Neuronal stem cell (in vitro differentiated cells): ENCODE measurements at regions not wholly inside any gene's neighbourhood (a gene's known extent, or its start where the extent isn't known, plus 50 kb on each side); places are given as distances from the start of the nearest gene placed in this dataset.

ENCODE experiments used
- DNase-seq: peaks from one replicate; pipeline ENCODE4 v3.0.0-alpha.2; 2013; ENCODE audit warnings: low spot score
- H2AFZ ChIP-seq: one replicate; pipeline ENCODE4 v1.6.1; 2013; ENCODE audit warnings: mild to moderate bottlenecking, low read length, inconsistent platforms
- H2AK5ac ChIP-seq: 2 replicates; pipeline ENCODE4 v1.6.1; 2013; ENCODE audit warnings: low read depth, mild to moderate bottlenecking, inconsistent platforms, low read length, moderate library complexity, mixed read lengths
- H2BK120ac ChIP-seq: 2 replicates; pipeline ENCODE4 v1.6.1; 2013; ENCODE audit warnings: low read depth, mild to moderate bottlenecking, inconsistent platforms, low read length, moderate library complexity, mixed read lengths
- H2BK12ac ChIP-seq: one replicate; pipeline ENCODE4 v1.6.1; 2013; ENCODE audit warnings: low read length, inconsistent platforms
- H2BK15ac ChIP-seq: 2 replicates; pipeline ENCODE4 v1.6.1; 2013; ENCODE audit warnings: mild to moderate bottlenecking, low read length, inconsistent platforms, mixed read lengths
- H2BK5ac ChIP-seq: one replicate; pipeline ENCODE4 v1.6.1; 2013; ENCODE audit warnings: inconsistent platforms, mild to moderate bottlenecking, low read length, moderate library complexity
- H3K14ac ChIP-seq: one replicate; pipeline ENCODE4 v1.6.1; 2013; ENCODE audit warnings: low read length, inconsistent platforms
- H3K18ac ChIP-seq: 2 replicates; pipeline ENCODE4 v1.6.1; 2013; ENCODE audit warnings: low read length, inconsistent platforms
- H3K23ac ChIP-seq: 2 replicates; pipeline ENCODE4 v1.6.1; 2013; ENCODE audit warnings: low read depth, mild to moderate bottlenecking, mixed read lengths, low read length, inconsistent platforms; ENCODE audit not compliant: poor library complexity
- H3K27ac ChIP-seq: replicated peaks from 3 replicates; pipeline ENCODE4 v1.5.1; 2013; ENCODE audit warnings: low read length, inconsistent platforms
- H3K27me3 ChIP-seq, 3 experiments: 2 replicates each; pipeline ENCODE4 v1.6.1; 2013; ENCODE audit warnings: low read length in 3 of 3, mild to moderate bottlenecking in 2 of 3, inconsistent platforms in 1 of 3, low read depth in 1 of 3, mixed read lengths in 1 of 3, moderate library complexity in 1 of 3; ENCODE audit not compliant: control insufficient read depth in 3 of 3, insufficient read depth in 3 of 3
- H3K36me3 ChIP-seq, 2 donors: replicated peaks in 1 of 2; 2 replicates each; pipeline ENCODE4 v1.6.1; 2013; ENCODE audit warnings: low read length in 2 of 2; ENCODE audit not compliant: control insufficient read depth in 2 of 2, insufficient read depth in 2 of 2
- H3K4ac ChIP-seq: 2 replicates; pipeline ENCODE4 v1.6.1; 2013; ENCODE audit warnings: inconsistent platforms, mild to moderate bottlenecking, low read length, moderate library complexity
- H3K4me1 ChIP-seq, 2 donors: 1 replicate in 1 of 2; 2 replicates in 1 of 2; pipeline ENCODE4 v1.6.1; 2013; ENCODE audit warnings: low read length in 2 of 2, low read depth in 1 of 2; ENCODE audit not compliant: control insufficient read depth in 2 of 2, insufficient read depth in 1 of 2
- H3K4me2 ChIP-seq: one replicate; pipeline ENCODE4 v1.6.1; 2013; ENCODE audit warnings: mild to moderate bottlenecking, low read length, inconsistent platforms; ENCODE audit not compliant: insufficient read depth, poor library complexity, severe bottlenecking
- H3K4me3 ChIP-seq, 2 donors: 2 replicates each; pipeline ENCODE4 v1.5.1; 2013; ENCODE audit warnings: low read length in 2 of 2, mild to moderate bottlenecking in 2 of 2, inconsistent platforms in 1 of 2, moderate library complexity in 1 of 2
- H3K79me1 ChIP-seq: one replicate; pipeline ENCODE4 v1.6.1; 2013; ENCODE audit warnings: low read depth, mild to moderate bottlenecking, inconsistent platforms, low read length, moderate library complexity
- H3K9ac ChIP-seq: one replicate; pipeline ENCODE4 v1.6.1; 2013; ENCODE audit warnings: mild to moderate bottlenecking, low read depth, low read length, inconsistent platforms; ENCODE audit not compliant: poor library complexity
- H3K9me3 ChIP-seq, 2 donors: replicated peaks in 1 of 2; 2 replicates each; pipeline versions ENCODE3 to v1.6.1; 2013; ENCODE audit warnings: low read length in 2 of 2, mild to moderate bottlenecking in 2 of 2, inconsistent platforms in 1 of 2, low read depth in 1 of 2, mixed read lengths in 1 of 2, moderate library complexity in 1 of 2; ENCODE audit not compliant: control insufficient read depth in 2 of 2, insufficient read depth in 1 of 2
- H4K8ac ChIP-seq: one replicate; pipeline ENCODE4 v1.6.1; 2013; ENCODE audit warnings: low read depth, mild to moderate bottlenecking, inconsistent platforms, low read length, moderate library complexity
- H4K91ac ChIP-seq: one replicate; pipeline ENCODE4 v1.6.1; 2013; ENCODE audit warnings: low read length, low read depth, mild to moderate bottlenecking, inconsistent platforms; ENCODE audit not compliant: poor library complexity
- WGBS, 2 donors: extraction: QIAGEN DNeasy Blood & Tissue Kit; methylation state at CpG; one replicate each; pipeline ENCODE4 v1.1.7; 2013; ENCODE audit warnings: missing lambda C conversion rate in 2 of 2, mixed read lengths in 1 of 2; ENCODE audit not compliant: insufficient read length in 2 of 2, insufficient replicate concordance in 1 of 2; ENCODE audit errors: extremely low coverage in 2 of 2; 5-methylcytosine and 5-hydroxymethylcytosine counted together

- no peaks in the 10 kb centered on the region for H3K9me3 ChIP-seq
- no peak overlapping the region for H4K8ac ChIP-seq
- H3K4ac ChIP-seq: no peak overlapping the region
- H3K27ac ChIP-seq: no peak overlapping the region
- H3K79me1 ChIP-seq: no peaks in the 10 kb centered on the region
- no CpG with 5 or more reads among the region's 3 CpGs for WGBS, 2 donors
- no peak overlapping the region for H2BK12ac ChIP-seq
- H3K14ac ChIP-seq: no peak overlapping the region
- H3K18ac ChIP-seq: no peak overlapping the region
- H3K23ac ChIP-seq: no peak overlapping the region
- H2BK5ac ChIP-seq: no peak overlapping the region
- no peak overlapping the region for H2BK120ac ChIP-seq
- no peak overlapping the region for H2BK15ac ChIP-seq
- H3K4me1 ChIP-seq: peaks cover 0 to 9% of the 10 kb centered on the region in 2 donors
- H3K27me3 ChIP-seq: no peaks in the 10 kb centered on the region
- no peak overlapping the region for H3K4me3 ChIP-seq
- no peaks in the 10 kb centered on the region for H3K36me3 ChIP-seq
- no peak overlapping the region for H3K9ac ChIP-seq
- no peak for DNase-seq
- H2AK5ac ChIP-seq: no peak overlapping the region
- no peak overlapping the region for H2AFZ ChIP-seq
- H3K4me2 ChIP-seq: no peak overlapping the region
- H4K91ac ChIP-seq: no peak overlapping the region
Observed at GRCh38 chr16:65376601-65377000, 254.7 kb upstream of the CDH11 start.

- Histone ChIP-seq H3K14ac (no peak overlapping the region), H3K18ac (no peak overlapping the region), H3K4me3 (no peak overlapping the region), H2AK5ac (no peak overlapping the region), H2BK5ac (no peak overlapping the region), H3K9ac (no peak overlapping the region), H4K91ac (no peak overlapping the region), H3K36me3 (no peaks in the 10 kb centered on the region), H3K79me1 (no peaks in the 10 kb centered on the region), H3K9me3 (no peaks in the 10 kb centered on the region), H2BK15ac (no peak overlapping the region), H3K4ac (no peak overlapping the region), H3K23ac (no peak overlapping the region), H3K27me3 (no peaks in the 10 kb centered on the region), H2BK12ac (no peak overlapping the region), H2AFZ (no peak overlapping the region), H2BK120ac (no peak overlapping the region), H3K4me2 (no peak overlapping the region), H3K4me1 (peaks cover 0 to 9% of the 10 kb centered on the region in 2 donors), H3K27ac (no peak overlapping the region), H4K8ac (no peak overlapping the region)
- no peak for DNase-seq
- WGBS, 2 donors: no CpG with 5 or more reads among the region's 1 CpG
Observed at GRCh38 chr16:65375651-65376050, 253.8 kb upstream of the CDH11 start.

- WGBS, 2 donors: no CpG with 5 or more reads among the region's 3 CpGs
- Histone ChIP-seq H3K79me1 (no peaks in the 10 kb centered on the region), H3K23ac (no peak overlapping the region), H4K8ac (no peak overlapping the region), H2BK15ac (no peak overlapping the region), H3K14ac (no peak overlapping the region), H2BK120ac (no peak overlapping the region), H4K91ac (no peak overlapping the region), H3K9ac (no peak overlapping the region), H3K4me1 (peaks cover 0 to 9% of the 10 kb centered on the region in 2 donors), H2BK5ac (no peak overlapping the region), H3K9me3 (no peaks in the 10 kb centered on the region), H3K4ac (no peak overlapping the region), H3K27ac (no peak overlapping the region), H3K27me3 (no peaks in the 10 kb centered on the region), H2BK12ac (no peak overlapping the region), H3K4me2 (no peak overlapping the region), H3K36me3 (no peaks in the 10 kb centered on the region), H3K4me3 (no peak overlapping the region), H2AK5ac (no peak overlapping the region), H3K18ac (no peak overlapping the region), H2AFZ (no peak overlapping the region)
- no peak for DNase-seq
Observed at GRCh38 chr16:65373097-65373496, 251.2 kb upstream of the CDH11 start.

DNA sequence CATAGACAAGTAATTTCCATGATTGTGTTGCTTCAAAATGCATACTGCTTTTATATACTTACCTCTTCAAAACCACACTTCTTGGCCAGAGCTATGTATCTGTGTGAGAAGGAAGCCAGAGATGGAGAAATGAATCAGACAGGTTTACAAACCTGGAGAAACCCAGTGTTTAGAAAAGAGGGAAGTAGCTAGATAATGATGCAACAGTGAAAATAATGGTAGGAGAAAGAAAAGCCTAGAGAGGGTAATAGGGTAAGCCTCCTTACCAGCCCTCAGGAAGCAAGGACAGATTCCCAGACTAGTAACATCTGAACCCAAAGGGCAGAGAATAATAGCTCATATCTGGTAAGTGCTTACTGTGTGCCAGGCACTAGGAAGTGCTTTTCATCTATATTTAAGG, 250.3 kb upstream of the CDH11 start:
- Histone ChIP-seq H3K27ac (no peak overlapping the region), H3K36me3 (no peaks in the 10 kb centered on the region), H3K4me2 (no peak overlapping the region), H2BK5ac (no peak overlapping the region), H2AK5ac (no peak overlapping the region), H3K79me1 (no peaks in the 10 kb centered on the region), H2BK12ac (no peak overlapping the region), H3K4ac (no peak overlapping the region), H3K27me3 (no peaks in the 10 kb centered on the region), H3K9me3 (no peaks in the 10 kb centered on the region), H3K9ac (no peak overlapping the region), H4K91ac (no peak overlapping the region), H3K23ac (no peak overlapping the region), H3K18ac (no peak overlapping the region), H2BK120ac (no peak overlapping the region), H3K14ac (no peak overlapping the region), H3K4me1 (peaks cover 0 to 9% of the 10 kb centered on the region in 2 donors), H3K4me3 (no peak overlapping the region), H2BK15ac (no peak overlapping the region), H2AFZ (no peak overlapping the region), H4K8ac (no peak overlapping the region)
- DNase-seq: no peak
